ENCODE measurements at regions not wholly inside any gene's neighbourhood (a gene's known extent, or its start where the extent isn't known, plus 50 kb on each side); places are given as distances from the start of the nearest gene placed in this dataset.

DNA sequence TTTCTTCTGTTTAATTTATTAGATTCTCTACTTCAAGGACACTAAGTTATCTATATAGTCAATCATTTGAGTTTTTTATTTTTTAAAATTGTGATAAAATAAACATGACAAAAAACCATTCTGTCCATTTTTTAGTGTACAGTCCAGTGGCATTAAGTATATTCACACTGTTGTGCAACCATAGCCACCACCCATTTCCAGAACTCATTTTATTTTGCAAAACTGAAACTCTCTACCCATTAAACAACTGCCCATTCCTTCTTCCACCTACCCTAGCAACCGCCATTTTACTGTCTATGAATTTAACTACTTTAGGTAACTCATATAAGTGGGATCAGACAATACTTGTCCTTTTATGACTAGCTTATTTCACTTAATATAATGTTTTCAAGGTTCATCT, 275.6 kb downstream of the SH3GL2 start:
- H3F3A ChIP-seq (ENCODE audit: control insufficient read depth, insufficient read depth) = no peaks in the 10 kb centered on the region
- no peaks in the 10 kb centered on the region for H3K4me1 ChIP-seq (ENCODE audit: control insufficient read depth, low read length)
- no peak overlapping the region for H3K4me2 ChIP-seq (ENCODE audit: low read length)
- no peaks in the 10 kb centered on the region for H3K9me3 ChIP-seq (ENCODE audit: control insufficient read depth, insufficient read depth, low read length)
- no peaks in the 10 kb centered on the region for H3K27me3 ChIP-seq (ENCODE audit: control insufficient read depth, low read length)
- no peaks in the 10 kb centered on the region for H4K20me1 ChIP-seq (ENCODE audit: control insufficient read depth, insufficient read depth, low read depth, low read length)
- TF ChIP-seq, protein P1, sequence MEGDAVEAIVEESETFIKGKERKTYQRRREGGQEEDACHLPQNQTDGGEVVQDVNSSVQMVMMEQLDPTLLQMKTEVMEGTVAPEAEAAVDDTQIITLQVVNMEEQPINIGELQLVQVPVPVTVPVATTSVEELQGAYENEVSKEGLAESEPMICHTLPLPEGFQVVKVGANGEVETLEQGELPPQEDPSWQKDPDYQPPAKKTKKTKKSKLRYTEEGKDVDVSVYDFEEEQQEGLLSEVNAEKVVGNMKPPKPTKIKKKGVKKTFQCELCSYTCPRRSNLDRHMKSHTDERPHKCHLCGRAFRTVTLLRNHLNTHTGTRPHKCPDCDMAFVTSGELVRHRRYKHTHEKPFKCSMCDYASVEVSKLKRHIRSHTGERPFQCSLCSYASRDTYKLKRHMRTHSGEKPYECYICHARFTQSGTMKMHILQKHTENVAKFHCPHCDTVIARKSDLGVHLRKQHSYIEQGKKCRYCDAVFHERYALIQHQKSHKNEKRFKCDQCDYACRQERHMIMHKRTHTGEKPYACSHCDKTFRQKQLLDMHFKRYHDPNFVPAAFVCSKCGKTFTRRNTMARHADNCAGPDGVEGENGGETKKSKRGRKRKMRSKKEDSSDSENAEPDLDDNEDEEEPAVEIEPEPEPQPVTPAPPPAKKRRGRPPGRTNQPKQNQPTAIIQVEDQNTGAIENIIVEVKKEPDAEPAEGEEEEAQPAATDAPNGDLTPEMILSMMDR (IDR thresholded peaks at IDR 0.05; ENCODE audit: low read depth, low read length, poor library complexity, severe bottlenecking) = no peak
- no peak for TF ChIP-seq EZH2phosphoT487 (IDR thresholded peaks at IDR 0.05; ENCODE audit: borderline replicate concordance, low read length)
- H3K36me3 ChIP-seq (ENCODE audit: control insufficient read depth, low read length) = no peaks in the 10 kb centered on the region
- H3K27ac ChIP-seq (ENCODE audit: low read depth, low read length) = no peak overlapping the region
- H3K9me2 ChIP-seq (replicated peaks; ENCODE audit: control insufficient read depth, low read length) = no peaks in the 10 kb centered on the region
- no peak overlapping the region for H3K4me3 ChIP-seq (ENCODE audit: low read length)
- no peaks in the 10 kb centered on the region for H3K79me2 ChIP-seq (ENCODE audit: control insufficient read depth, low read length)

DNA sequence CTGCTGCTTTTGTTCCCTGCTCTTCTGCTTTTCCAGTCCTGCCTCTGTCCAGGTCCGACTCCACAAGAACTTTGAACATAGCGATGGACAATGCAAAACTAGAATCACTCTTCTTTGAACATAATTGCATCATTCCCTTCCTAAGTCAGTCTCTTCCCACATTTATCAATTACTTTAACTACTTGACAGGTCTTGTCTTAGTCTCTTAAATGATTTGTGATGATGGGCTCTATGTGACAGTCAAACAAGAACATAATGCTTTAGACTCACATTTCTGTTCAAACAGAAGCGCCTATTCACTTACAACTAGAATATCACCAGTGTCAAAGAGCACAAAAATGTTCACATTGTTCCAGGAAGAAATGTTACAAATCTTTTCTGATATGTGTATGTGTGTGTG, 278.1 kb downstream of the SH3GL2 start:
- no peaks in the 10 kb centered on the region for H3K9me3 ChIP-seq (ENCODE audit: control insufficient read depth, insufficient read depth, low read length)
- no peaks in the 10 kb centered on the region for H3F3A ChIP-seq (ENCODE audit: control insufficient read depth, insufficient read depth)
- no peaks in the 10 kb centered on the region for H3K36me3 ChIP-seq (ENCODE audit: control insufficient read depth, low read length)
- H4K20me1 ChIP-seq (ENCODE audit: control insufficient read depth, insufficient read depth, low read depth, low read length) = no peaks in the 10 kb centered on the region
- H3K27ac ChIP-seq (ENCODE audit: low read depth, low read length) = no peak overlapping the region
- no peak overlapping the region for H3K4me3 ChIP-seq (ENCODE audit: low read length)
- TF ChIP-seq, protein P1 (IDR thresholded peaks at IDR 0.05; ENCODE audit: low read depth, low read length, poor library complexity, severe bottlenecking) = no peak
- TF ChIP-seq EZH2phosphoT487 (IDR thresholded peaks at IDR 0.05; ENCODE audit: borderline replicate concordance, low read length) = no peak
- no peak overlapping the region for H3K4me2 ChIP-seq (ENCODE audit: low read length)
- H3K27me3 ChIP-seq (ENCODE audit: control insufficient read depth, low read length) = no peaks in the 10 kb centered on the region
- no peaks in the 10 kb centered on the region for H3K4me1 ChIP-seq (ENCODE audit: control insufficient read depth, low read length)
- H3K79me2 ChIP-seq (ENCODE audit: control insufficient read depth, low read length) = no peaks in the 10 kb centered on the region
- H3K9me2 ChIP-seq (replicated peaks; ENCODE audit: control insufficient read depth, low read length) = no peaks in the 10 kb centered on the region

DNA sequence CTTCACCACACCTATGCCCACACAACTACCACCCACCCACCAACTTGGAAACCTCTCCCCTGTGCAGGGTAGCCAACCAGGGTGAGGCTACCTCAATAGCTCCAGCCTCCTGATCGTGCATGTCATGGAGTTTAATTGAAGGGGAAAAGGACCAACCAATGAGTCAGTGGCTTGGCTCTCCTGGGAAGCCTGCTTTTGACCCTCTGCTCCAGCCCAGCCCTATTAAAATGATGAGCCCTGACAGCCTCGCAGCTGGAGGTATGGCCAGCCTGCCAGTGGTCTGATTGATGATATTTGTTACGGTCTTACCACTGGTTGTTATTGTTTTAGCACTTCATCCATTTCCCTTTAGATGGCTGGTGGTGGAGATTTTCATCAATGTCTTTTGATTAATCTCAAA, 280.4 kb downstream of the SH3GL2 start:
- Histone ChIP-seq H3F3A (ENCODE audit: control insufficient read depth, insufficient read depth) (no peaks in the 10 kb centered on the region), H4K20me1 (ENCODE audit: control insufficient read depth, insufficient read depth, low read depth, low read length) (no peaks in the 10 kb centered on the region), H3K27ac (ENCODE audit: low read depth, low read length) (no peak overlapping the region), H3K79me2 (ENCODE audit: control insufficient read depth, low read length) (no peaks in the 10 kb centered on the region), H3K4me2 (ENCODE audit: low read length) (no peak overlapping the region), H3K9me2 (replicated peaks; ENCODE audit: control insufficient read depth, low read length) (no peaks in the 10 kb centered on the region), H3K27me3 (ENCODE audit: control insufficient read depth, low read length) (no peaks in the 10 kb centered on the region), H3K4me3 (ENCODE audit: low read length) (no peak overlapping the region), H3K36me3 (ENCODE audit: control insufficient read depth, low read length) (no peaks in the 10 kb centered on the region), H3K4me1 (ENCODE audit: control insufficient read depth, low read length) (no peaks in the 10 kb centered on the region), H3K9me3 (ENCODE audit: control insufficient read depth, insufficient read depth, low read length) (no peaks in the 10 kb centered on the region)
- no peak for TF ChIP-seq EZH2phosphoT487 (IDR thresholded peaks at IDR 0.05; ENCODE audit: borderline replicate concordance, low read length)
- TF ChIP-seq, protein P1 (IDR thresholded peaks at IDR 0.05; ENCODE audit: low read depth, low read length, poor library complexity, severe bottlenecking) = no peak

DNA sequence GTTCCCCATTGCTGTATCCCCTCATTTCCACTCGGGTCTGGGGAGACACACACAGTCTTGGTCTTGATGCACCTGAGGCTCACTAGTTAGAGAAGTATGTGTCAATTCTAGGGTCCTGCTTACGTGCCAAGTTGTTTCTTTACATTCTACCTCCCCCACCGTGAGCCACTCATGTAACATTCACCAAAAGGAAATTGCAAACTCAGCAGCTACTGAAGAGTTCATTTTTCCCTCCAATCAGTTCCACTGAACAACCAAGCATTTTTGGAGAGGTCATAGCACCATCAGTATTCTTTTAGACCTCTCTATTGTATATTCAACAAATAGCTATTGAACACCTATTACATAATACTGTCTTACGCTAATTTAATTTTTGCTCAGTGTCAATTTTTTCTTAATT, 281.1 kb downstream of the SH3GL2 start:
- Histone ChIP-seq H3K79me2 (ENCODE audit: control insufficient read depth, low read length) (no peaks in the 10 kb centered on the region), H3K36me3 (ENCODE audit: control insufficient read depth, low read length) (no peaks in the 10 kb centered on the region), H3F3A (ENCODE audit: control insufficient read depth, insufficient read depth) (no peaks in the 10 kb centered on the region), H3K27ac (ENCODE audit: low read depth, low read length) (no peak overlapping the region), H3K4me1 (ENCODE audit: control insufficient read depth, low read length) (no peaks in the 10 kb centered on the region), H3K27me3 (ENCODE audit: control insufficient read depth, low read length) (no peaks in the 10 kb centered on the region), H3K9me2 (replicated peaks; ENCODE audit: control insufficient read depth, low read length) (no peaks in the 10 kb centered on the region), H3K4me2 (ENCODE audit: low read length) (no peak overlapping the region), H4K20me1 (ENCODE audit: control insufficient read depth, insufficient read depth, low read depth, low read length) (no peaks in the 10 kb centered on the region), H3K9me3 (ENCODE audit: control insufficient read depth, insufficient read depth, low read length) (no peaks in the 10 kb centered on the region), H3K4me3 (ENCODE audit: low read length) (no peak overlapping the region)
- TF ChIP-seq, protein P1 (IDR thresholded peaks at IDR 0.05; ENCODE audit: low read depth, low read length, poor library complexity, severe bottlenecking) = no peak
- TF ChIP-seq EZH2phosphoT487 (IDR thresholded peaks at IDR 0.05; ENCODE audit: borderline replicate concordance, low read length) = no peak

Measured in DOHH2 (cell line).